HepG2 (cell line): ENCODE measurements at regions not wholly inside any gene's neighbourhood (a gene's known extent, or its start where the extent isn't known, plus 50 kb on each side); places are given as distances from the start of the nearest gene placed in this dataset.
A peak's percentile ranks its signal among the peaks of the same experiment; 100 is the strongest.

ENCODE experiments used
- CHCHD3 ChIP-seq: sonication (generic); formaldehyde crosslinking; IDR thresholded peaks from 2 replicates; pipeline ENCODE4 v1.8.0; 2022; ENCODE audit warnings: mild to moderate bottlenecking, missing genetic modification reagents, moderate library complexity
- ELF4 ChIP-seq: sonication (generic); formaldehyde crosslinking; IDR thresholded peaks from 2 replicates; pipeline ENCODE4 v1.5.0; 2020; ENCODE audit warnings: missing genetic modification reagents, mild to moderate bottlenecking, moderate library complexity, borderline replicate concordance
- FOXA3 ChIP-seq: IDR thresholded peaks from 2 replicates; pipeline ENCODE4 v1.6.1; 2016; ENCODE audit warnings: missing genetic modification reagents, missing compliant biosample characterization
- FOXK1 ChIP-seq: sonication (generic); formaldehyde crosslinking; IDR thresholded peaks from 2 replicates; pipeline ENCODE4 v1.4.0; 2020; ENCODE audit warnings: low read depth, missing genetic modification reagents, borderline replicate concordance
- FOXO4 ChIP-seq: sonication (generic); formaldehyde crosslinking; conservative IDR thresholded peaks from 2 replicates; pipeline ENCODE4 v1.8.1; 2023; ENCODE audit warnings: missing genetic modification reagents
- HIC2 ChIP-seq: sonication (generic); formaldehyde crosslinking; IDR thresholded peaks from 2 replicates; pipeline ENCODE4 v1.9.0; 2022; ENCODE audit warnings: low read depth, missing genetic modification reagents
- HIVEP1 ChIP-seq: sonication (generic); formaldehyde crosslinking; IDR thresholded peaks from 2 replicates; pipeline ENCODE4 v1.4.0; 2020; ENCODE audit warnings: mild to moderate bottlenecking, missing genetic modification reagents
- KLF11 ChIP-seq: IDR thresholded peaks from 2 replicates; pipeline ENCODE4 v1.6.1; 2016; ENCODE audit warnings: missing compliant biosample characterization
- MTA1 ChIP-seq: sonication (generic); formaldehyde crosslinking; IDR thresholded peaks from 2 replicates; pipeline ENCODE4 v1.4.0; 2020; ENCODE audit warnings: missing genetic modification reagents, mild to moderate bottlenecking, borderline replicate concordance
- MXD3 ChIP-seq: IDR thresholded peaks from 2 replicates; pipeline ENCODE4 v1.6.1; 2016; ENCODE audit warnings: mild to moderate bottlenecking, missing biosample characterization, missing genetic modification reagents
- MXI1 ChIP-seq: IDR thresholded peaks from 3 replicates; pipeline ENCODE4 v1.6.1; 2012; ENCODE audit warnings: low read depth, low read length, inconsistent platforms, borderline replicate concordance
- NPAS2 ChIP-seq: sonication (generic); formaldehyde crosslinking; IDR thresholded peaks from 2 replicates; pipeline ENCODE4 v1.8.0; 2022; ENCODE audit warnings: mild to moderate bottlenecking, missing genetic modification reagents, borderline replicate concordance
- SAP130 ChIP-seq: IDR thresholded peaks from 2 replicates; pipeline ENCODE4 v1.6.1; 2016; ENCODE audit warnings: low read depth
- SIN3B ChIP-seq: fragments of 150-350 bp; IDR thresholded peaks from 2 replicates; pipeline ENCODE4 v1.6.1; 2014; ENCODE audit warnings: low read length
- SMARCC2 ChIP-seq: fragments of 450-650 bp; IDR thresholded peaks from 2 replicates; pipeline ENCODE4 v1.6.1; 2017; ENCODE audit warnings: antibody characterized with exemption, mild to moderate bottlenecking
- SPEN ChIP-seq: sonication (generic); formaldehyde crosslinking; IDR thresholded peaks from 2 replicates; pipeline ENCODE4 v1.5.1; 2020; ENCODE audit warnings: low read depth, mild to moderate bottlenecking, missing genetic modification reagents
- SRF ChIP-seq: IDR thresholded peaks from 2 replicates; pipeline ENCODE4 v1.6.1; 2011; ENCODE audit warnings: mild to moderate bottlenecking, low read depth, low read length, moderate library complexity
- TBX2 ChIP-seq: sonication (generic); formaldehyde crosslinking; IDR thresholded peaks from 2 replicates; pipeline ENCODE4 v1.5.0; 2020; ENCODE audit warnings: missing genetic modification reagents, mild to moderate bottlenecking, borderline replicate concordance
- TCF7 ChIP-seq: sonication (generic); IDR thresholded peaks from 2 replicates; pipeline ENCODE4 v1.6.1; 2016; ENCODE audit warnings: antibody characterized with exemption, low read depth
- TFDP1 ChIP-seq: IDR thresholded peaks from 2 replicates; pipeline ENCODE4 v1.6.1; 2016; ENCODE audit warnings: missing compliant biosample characterization, missing genetic modification reagents, borderline replicate concordance
- TFDP2 ChIP-seq: sonication (generic); formaldehyde crosslinking; IDR thresholded peaks from 2 replicates; pipeline ENCODE4 v1.4.0; 2020; ENCODE audit warnings: missing genetic modification reagents
- ZFP82 ChIP-seq: sonication (generic); formaldehyde crosslinking; IDR thresholded peaks from 2 replicates; pipeline ENCODE4 v1.5.1; 2020; ENCODE audit warnings: mild to moderate bottlenecking, missing genetic modification reagents, borderline replicate concordance
- ZNF556 ChIP-seq: sonication (generic); formaldehyde crosslinking; IDR thresholded peaks from 2 replicates; pipeline ENCODE4 v1.4.0; 2020; ENCODE audit warnings: mild to moderate bottlenecking, missing genetic modification reagents, borderline replicate concordance
- ZNF563 ChIP-seq: sonication (generic); formaldehyde crosslinking; IDR thresholded peaks from 2 replicates; pipeline ENCODE4 v1.8.0; 2022; ENCODE audit warnings: mild to moderate bottlenecking, moderate library complexity, missing genetic modification reagents
- ZNF674 ChIP-seq: sonication (generic); formaldehyde crosslinking; IDR thresholded peaks from 2 replicates; pipeline ENCODE4 v1.5.0; 2020; ENCODE audit warnings: low read depth, mild to moderate bottlenecking, missing genetic modification reagents
- ZNF781 ChIP-seq: sonication (generic); formaldehyde crosslinking; IDR thresholded peaks from 2 replicates; pipeline ENCODE4 v1.5.1; 2020; ENCODE audit warnings: borderline replicate concordance, mild to moderate bottlenecking, missing genetic modification reagents; ENCODE audit errors: not compliant biosample characterization
- ZNF816 ChIP-seq: sonication (generic); formaldehyde crosslinking; IDR thresholded peaks from 2 replicates; pipeline ENCODE4 v1.8.0; 2022; ENCODE audit warnings: missing genetic modification reagents, mild to moderate bottlenecking, borderline replicate concordance

GRCh38 chr6:26217714-26218075, 130.5 kb downstream of the HFE start (continued):
- TF ChIP-seq HIC2 (CRISPR knock-in tag) (no peak), SAP130 (CRISPR knock-in tag) (peak; percentile 56), TFDP1 (peak; percentile 80; the same call in 1 of the 2 replicates), SPEN (CRISPR knock-in tag) (no peak), ELF4 (CRISPR knock-in tag) (no peak), CHCHD3 (CRISPR knock-in tag) (no peak), MXD3 (CRISPR knock-in tag) (no peak), TCF7 (no peak), MXI1 (peak; percentile 17; the same call in 1 of the 3 replicates), SMARCC2 (no peak), HIVEP1 (CRISPR knock-in tag) (no peak), FOXO4 (CRISPR knock-in tag) (no peak), FOXK1 (0 out of 2 replicates have a peak, but pooled peaks have one; percentile 20), KLF11 (CRISPR knock-in tag) (no peak), SIN3B (peak; percentile 84; the same call in 1 of the 2 replicates), NPAS2 (no peak), ZNF781 (CRISPR knock-in tag) (no peak), FOXA3 (CRISPR knock-in tag) (no peak), SRF (no peak), MTA1 (CRISPR knock-in tag) (no peak), TBX2 (CRISPR knock-in tag) (no peak), ZNF674 (CRISPR knock-in tag) (no peak), ZFP82 (CRISPR knock-in tag) (0 out of 2 replicates have a peak, but pooled peaks have one; percentile 26), ZNF816 (CRISPR knock-in tag) (peak; percentile 17; the same call in 1 of the 2 replicates), ZNF563 (CRISPR knock-in tag) (no peak), ZNF556 (CRISPR knock-in tag) (no peak), TFDP2 (CRISPR knock-in tag) (peak; percentile 44; the same call in 1 of the 2 replicates)
